NCI-H2081 (cell line): ENCODE measurements at regions not wholly inside any gene's neighbourhood (a gene's known extent, or its start where the extent isn't known, plus 50 kb on each side); places are given as distances from the start of the nearest gene placed in this dataset.

ENCODE experiments used
- DNase-seq, 2 experiments: peaks; one replicate each; lab custom pipeline; 2025; lab: John Stamatoyannopoulos, UW

- DNase-seq, result no peak
These were observed 130.4 kb upstream of the SPRY1 start for GRCh38 chr4:123266221-123266620.

GRCh38 chr4:123278755-123279154 is 117.8 kb upstream of the SPRY1 start:
- no peak for DNase-seq

GRCh38 chr4:123283371-123283895 is 113.2 kb upstream of the SPRY1 start:
- DNase-seq, result no peak

- no peak for DNase-seq
These were observed 112.4 kb upstream of the SPRY1 start for GRCh38 chr4:123284168-123284567.

- no peak for DNase-seq
These were observed 109.6 kb upstream of the SPRY1 start for GRCh38 chr4:123286903-123287466.

DNA sequence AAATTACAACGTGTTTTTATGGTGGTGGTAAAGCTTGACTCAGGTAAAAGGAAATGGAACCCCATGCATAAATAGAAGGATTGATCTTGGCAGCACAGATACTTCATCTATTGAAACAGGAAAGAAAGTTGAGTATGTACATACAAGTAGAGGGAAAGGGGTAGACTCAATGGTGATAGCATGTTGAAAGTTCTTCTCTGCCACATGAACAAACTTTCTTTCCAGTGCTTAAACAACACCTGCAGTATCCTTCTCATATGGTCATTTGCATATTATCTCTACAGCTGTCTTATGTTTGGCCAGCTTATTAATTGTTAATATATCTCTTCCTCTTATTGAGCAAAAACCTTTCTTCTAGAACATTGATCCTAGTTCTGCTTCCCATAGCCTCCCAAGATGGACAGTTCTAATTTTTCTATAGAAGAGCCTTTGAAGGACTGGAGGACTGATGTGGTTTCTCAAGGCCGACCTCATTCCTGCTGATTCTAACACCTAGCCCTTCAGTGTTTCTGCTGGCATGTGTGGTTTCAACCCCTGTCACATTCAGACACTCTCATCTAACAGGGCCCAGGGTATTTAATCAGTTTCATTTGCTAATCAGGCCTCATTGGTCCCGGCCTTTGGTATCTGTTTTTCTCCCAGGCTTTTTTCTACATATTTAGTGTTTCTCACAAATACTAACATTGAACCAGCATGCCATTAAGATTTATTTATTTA is 108.1 kb upstream of the SPRY1 start:
- no peak for DNase-seq

- no peak for DNase-seq
These were observed 105.3 kb upstream of the SPRY1 start for GRCh38 chr4:123291329-123291728.

DNA sequence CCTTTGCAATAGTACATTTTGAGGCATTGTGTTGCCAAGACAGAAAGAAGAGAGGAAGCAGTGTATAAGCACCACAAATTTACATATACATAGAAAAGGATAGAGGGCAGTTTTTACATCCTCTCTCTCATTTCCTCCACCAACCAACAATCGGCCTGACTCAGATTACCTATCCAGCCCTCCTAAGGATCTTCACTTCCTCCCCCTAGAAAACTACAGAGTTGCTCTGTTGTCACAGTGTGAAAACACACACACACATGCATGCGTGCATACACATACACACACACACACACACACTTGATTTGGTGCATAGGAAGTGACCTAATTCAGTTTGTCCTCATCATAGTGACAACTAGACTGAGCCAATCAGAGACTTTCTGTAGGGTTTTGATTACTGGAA is 98.8 kb upstream of the SPRY1 start:
- DNase-seq, result no peak

GRCh38 chr4:123298261-123298660 is 98.3 kb upstream of the SPRY1 start:
- no peak for DNase-seq

GRCh38 chr4:123298801-123299200 is 97.8 kb upstream of the SPRY1 start:
- DNase-seq, result no peak

DNA sequence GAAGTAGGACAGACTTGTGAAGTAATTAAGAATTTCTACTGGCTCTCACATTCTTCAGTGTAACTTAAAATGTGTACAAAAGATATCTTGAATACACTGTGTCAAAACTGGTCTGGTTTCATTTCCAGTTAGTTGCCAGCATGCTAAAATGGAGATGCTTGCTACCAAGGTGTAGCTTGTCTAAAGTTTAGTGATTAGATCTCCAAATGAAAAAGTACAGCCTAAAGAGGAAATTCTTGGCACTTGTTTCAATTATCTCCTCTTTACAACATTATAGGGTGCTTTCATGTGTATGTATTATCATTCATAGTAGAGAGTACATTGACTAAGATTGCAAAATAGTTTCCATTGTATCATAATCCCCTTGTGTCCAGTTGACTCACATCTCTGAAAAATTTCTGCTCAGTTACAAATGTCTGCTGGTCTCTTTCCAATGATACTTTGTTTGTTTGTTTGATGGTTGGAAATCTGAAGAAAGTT is 97.3 kb upstream of the SPRY1 start:
- no peak for DNase-seq

DNA sequence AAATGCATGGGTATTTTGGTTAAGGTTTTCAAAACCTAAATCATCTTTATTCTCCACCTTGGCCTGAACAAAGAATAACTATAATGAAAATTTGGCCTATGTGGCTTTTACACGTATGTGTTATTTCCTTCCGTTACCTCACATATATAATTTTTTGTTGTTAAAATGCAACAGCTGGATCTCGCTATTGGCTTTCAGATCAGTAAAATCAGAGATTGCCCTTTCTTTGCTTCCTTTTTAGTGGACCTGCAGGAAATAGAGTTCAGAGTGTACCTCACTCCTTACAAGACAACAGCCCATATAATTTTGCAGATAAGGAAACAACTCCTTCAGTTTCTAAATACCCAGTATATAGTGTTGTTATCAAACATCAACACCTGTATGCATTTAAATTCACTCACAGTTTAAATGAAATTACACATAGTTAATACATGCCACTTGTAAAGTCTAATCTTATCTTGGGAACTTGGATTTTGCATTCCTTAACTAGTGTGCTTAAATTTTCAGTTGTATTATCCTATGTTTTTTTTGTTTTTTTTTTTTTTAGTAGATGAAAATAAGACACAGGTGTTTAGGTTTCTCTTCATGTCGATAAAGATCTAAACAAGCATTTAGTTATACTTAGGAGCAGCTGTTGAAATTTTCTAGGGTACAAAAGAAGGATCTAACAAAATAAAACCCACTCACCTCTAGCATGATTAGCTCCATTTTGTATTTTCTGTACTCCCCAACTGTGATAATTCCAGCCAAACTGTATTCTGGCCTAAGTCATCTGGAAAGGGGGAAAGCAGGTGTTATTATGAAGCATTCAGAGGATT is 96.2 kb upstream of the SPRY1 start:
- DNase-seq, result no peak

GRCh38 chr4:123301923-123302322 is 94.7 kb upstream of the SPRY1 start:
- no peak for DNase-seq

DNA sequence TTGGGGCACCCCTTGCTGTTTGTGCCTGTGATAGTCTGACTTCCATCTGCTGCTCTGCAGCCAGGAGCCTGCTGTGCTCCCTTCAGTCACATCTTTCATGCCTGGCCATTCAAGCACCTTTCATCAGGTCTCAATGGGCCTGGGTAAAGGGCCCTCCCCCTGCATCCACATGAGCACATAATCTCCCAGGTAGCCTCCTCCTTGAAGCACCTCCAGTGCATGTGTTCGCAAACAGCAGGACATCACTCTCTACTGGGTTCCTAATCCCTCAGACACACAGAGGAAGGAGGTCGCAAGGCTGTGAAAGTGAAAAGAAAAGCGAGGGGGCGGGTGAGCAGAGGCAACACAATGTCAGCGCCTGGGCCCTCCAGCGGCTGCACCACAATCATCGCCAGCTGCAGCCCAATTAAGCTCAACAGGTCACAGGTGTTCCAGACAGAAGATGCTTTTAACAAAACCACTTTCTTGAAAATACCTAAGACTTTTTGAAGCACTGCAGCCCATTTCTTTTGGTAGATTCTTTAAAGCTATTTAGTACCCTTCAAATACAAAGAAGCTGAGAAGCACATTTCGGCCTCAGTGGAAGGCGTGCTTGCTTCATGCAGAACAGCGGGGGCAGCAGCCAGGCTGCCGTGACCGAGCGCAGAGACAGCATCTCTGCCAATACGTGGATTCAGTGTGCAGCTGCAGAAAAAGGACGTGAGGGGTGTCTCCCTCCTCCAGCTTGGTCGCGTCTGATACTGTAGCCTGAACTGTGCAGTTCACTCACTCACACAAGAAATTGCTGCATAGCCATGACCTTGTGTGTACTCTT is 92.2 kb upstream of the SPRY1 start:
- peak; percentile 63 to 88 for DNase-seq

DNA sequence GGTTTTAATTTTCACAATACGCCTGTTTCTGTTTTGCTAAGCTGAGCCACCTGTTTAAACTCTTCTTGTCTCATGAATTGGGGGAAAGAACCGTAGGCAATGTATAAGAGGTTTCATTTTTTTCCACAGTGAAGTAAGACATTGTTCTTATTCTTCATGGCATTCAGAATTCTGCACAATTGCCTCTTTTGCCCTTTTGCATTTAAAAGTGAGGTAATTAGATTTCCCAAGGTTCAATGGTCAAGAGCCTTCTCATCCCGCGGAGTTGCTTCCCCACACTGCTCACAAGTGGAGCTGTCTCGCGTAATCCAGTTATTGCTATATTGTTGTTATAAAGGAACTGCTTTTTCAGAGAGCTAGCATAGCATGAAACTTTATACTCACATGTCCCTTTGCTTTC is 90.9 kb upstream of the SPRY1 start:
- peak in 1 of 2 experiments; percentile 0 for DNase-seq

GRCh38 chr4:123306769-123307168 is 89.8 kb upstream of the SPRY1 start:
- no peak for DNase-seq

DNA sequence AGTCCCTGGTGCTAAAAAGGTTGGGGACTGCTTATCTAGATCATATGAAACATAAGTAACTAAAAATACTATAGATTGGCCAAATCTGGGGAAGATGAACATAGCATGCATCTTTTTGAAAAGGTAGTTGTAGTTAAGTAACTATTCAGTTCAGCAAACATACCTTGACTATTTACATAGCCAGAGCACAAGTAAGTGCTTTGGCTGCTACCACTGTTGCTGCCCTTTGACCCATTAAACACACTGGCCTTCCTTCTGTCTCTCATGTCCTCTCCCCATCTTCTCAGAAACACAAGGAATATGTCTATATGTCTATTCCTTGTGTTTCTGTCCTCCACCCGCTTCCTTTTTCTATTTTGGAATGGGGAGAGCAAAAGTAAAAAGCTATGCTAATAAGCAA is 87.9 kb upstream of the SPRY1 start:
- no peak for DNase-seq

GRCh38 chr4:123312116-123312515 is 84.5 kb upstream of the SPRY1 start:
- no peak for DNase-seq

DNA sequence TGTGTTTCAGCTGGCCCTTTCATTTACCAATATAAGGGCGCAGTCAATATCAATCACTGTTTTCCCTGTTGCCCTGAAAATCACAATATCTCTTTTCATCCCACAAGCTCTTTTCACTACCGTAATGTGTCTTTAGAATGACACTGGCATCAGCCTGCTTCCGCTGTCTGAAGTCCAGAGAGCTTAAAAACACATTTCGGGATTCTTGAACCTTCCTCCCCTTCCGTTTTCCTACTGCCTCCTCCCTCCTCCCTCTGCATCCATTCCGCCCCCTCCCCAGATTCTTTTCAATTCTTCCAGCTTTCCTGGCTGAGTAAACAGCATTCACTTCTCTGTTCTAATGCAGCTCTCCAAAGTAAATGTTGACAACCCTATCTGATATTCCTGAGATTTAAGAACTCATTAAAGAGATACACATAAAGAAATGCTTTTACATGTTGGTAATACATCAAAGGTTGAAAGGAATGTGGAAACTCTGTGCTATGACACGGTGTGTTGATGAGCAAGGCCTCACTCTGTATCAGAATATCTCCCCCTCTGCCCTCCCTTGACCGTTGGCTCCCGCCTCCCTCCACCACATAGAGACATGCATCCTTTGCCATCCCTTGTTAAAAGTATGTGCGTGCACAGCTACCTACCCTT is 83.5 kb upstream of the SPRY1 start:
- no peak for DNase-seq

- no peak for DNase-seq
These were observed 81.0 kb upstream of the SPRY1 start for GRCh38 chr4:123315617-123316016.

GRCh38 chr4:123317211-123317610 is 79.4 kb upstream of the SPRY1 start:
- no peak for DNase-seq
